GM12878 (cell line): ENCODE measurements at regions not wholly inside any gene's neighbourhood (a gene's known extent, or its start where the extent isn't known, plus 50 kb on each side); places are given as distances from the start of the nearest gene placed in this dataset.

Experiments
- ATAC-seq: fragments of 200-7000 bp; cut with Tn5 transposase; 3 replicates; pipeline ENCODE4 v1.9.1; 2020; ENCODE audit warnings: mild to moderate bottlenecking, moderate library complexity
- BruUV-seq: library from RNA; stranded (reverse); fragments of 400-500 nt; replicated peaks from 2 replicates; lab custom pipeline; 2021; lab: Mats Ljungman, UMichigan
- CTCF ChIA-PET: fragments of 300-600 bp; sonication (Branson Sonifier 250); formaldehyde crosslinking; extraction: SDS; loops from one replicate; lab custom pipeline; 2021; ENCODE audit warnings: inconsistent platforms; lab: Yijun Ruan, JAX
- POLR2A ChIA-PET: fragments of 350-600 bp; formaldehyde crosslinking; extraction: SDS; loops from one replicate; lab custom pipeline; 2021; ENCODE audit warnings: inconsistent platforms; lab: Charles Lee
- RAD21 ChIA-PET: fragments of 300-600 bp; sonication (Branson Sonifier 250); formaldehyde crosslinking; loops from one replicate; lab custom pipeline; 2023; ENCODE audit warnings: antibody characterized with exemption; ENCODE audit not compliant: unreplicated experiment; lab: Charles Lee
- SMC1A ChIA-PET: fragments of 300-600 bp; sonication (Branson Sonifier 250); formaldehyde crosslinking; loops from one replicate; lab custom pipeline; 2023; ENCODE audit not compliant: unreplicated experiment, uncharacterized antibody; lab: Charles Lee
- DNase-seq: peaks from one replicate; pipeline ENCODE4 v3.0.0-alpha.2; 2011; ENCODE audit warnings: low read depth, low spot score
- FAIRE-seq: peaks from 3 replicates; lab custom pipeline; 2011; peaks lifted over from hg19 to GRCh38; lab: Jason Lieb, UNC
- H2AFZ ChIP-seq: 2 replicates; pipeline ENCODE4 v1.6.0; 2011; ENCODE audit warnings: low read depth, low read length, control low read depth; ENCODE audit not compliant: control insufficient read depth
- H3K27ac ChIP-seq: 2 replicates; pipeline ENCODE4 v1.5.1; 2011; ENCODE audit warnings: control low read depth; ENCODE audit not compliant: control insufficient read depth, insufficient read depth
- H3K27me3 ChIP-seq, 2 experiments: replicated peaks in 1 of 2; 2 replicates each; pipeline versions ENCODE4 v1.6.0 to v1.6.1; 2011; ENCODE audit warnings: low read length in 1 of 2; ENCODE audit not compliant: control insufficient read depth in 2 of 2, insufficient read depth in 2 of 2
- H3K36me3 ChIP-seq, 2 experiments: 2 replicates each; pipeline ENCODE4 v1.5.1; 2011; ENCODE audit warnings: low read length in 1 of 2; ENCODE audit not compliant: control insufficient read depth in 2 of 2, insufficient read depth in 2 of 2
- H3K4me1 ChIP-seq: 2 replicates; pipeline ENCODE4 v1.6.1; 2011; ENCODE audit warnings: mild to moderate bottlenecking, low read length, moderate library complexity, mixed read lengths; ENCODE audit not compliant: control insufficient read depth, insufficient read depth
- H3K4me2 ChIP-seq: 2 replicates; pipeline ENCODE4 v1.6.0; 2011; ENCODE audit warnings: control low read depth; ENCODE audit not compliant: control insufficient read depth, insufficient read depth
- H3K4me3 ChIP-seq: fragments of 200-600 bp; sonication (generic); 2 replicates; pipeline ENCODE4 v1.5.1; 2016
- H3K79me2 ChIP-seq: 2 replicates; pipeline ENCODE4 v1.6.0; 2011; ENCODE audit warnings: low read length; ENCODE audit not compliant: control insufficient read depth, insufficient read depth
- H3K9ac ChIP-seq: 2 replicates; pipeline ENCODE4 v1.8.0; 2011; ENCODE audit warnings: low read length, control low read depth, mixed read lengths; ENCODE audit not compliant: control insufficient read depth, insufficient read depth
- H3K9me3 ChIP-seq: replicated peaks from 3 replicates; pipeline ENCODE4 v1.5.1; 2011; ENCODE audit warnings: mild to moderate bottlenecking, low read length; ENCODE audit not compliant: control insufficient read depth, insufficient read depth
- H4K20me1 ChIP-seq: 2 replicates; pipeline ENCODE4 v1.6.0; 2011; ENCODE audit not compliant: control insufficient read depth, insufficient read depth
- BHLHE40 ChIP-seq, 2 experiments: fragments of 450-650 bp in 1 of 2; IDR thresholded peaks; 2 replicates each; pipeline ENCODE4 v1.6.1; 2011 to 2017; ENCODE audit warnings: low read depth in 2 of 2, borderline replicate concordance in 1 of 2, improper control_type of control experiment in 1 of 2, low read length in 1 of 2, mild to moderate bottlenecking in 1 of 2
- CREM ChIP-seq: IDR thresholded peaks from 2 replicates; pipeline ENCODE4 v1.6.1; 2014; ENCODE audit warnings: antibody characterized with exemption, low read depth
- IRF5 ChIP-seq: fragments of 450-650 bp; IDR thresholded peaks from 2 replicates; pipeline ENCODE4 v1.6.1; 2017; ENCODE audit warnings: borderline replicate concordance
- MEF2A ChIP-seq: IDR thresholded peaks from 2 replicates; pipeline ENCODE4 v1.6.1; 2011; ENCODE audit warnings: low read depth, mild to moderate bottlenecking, low read length, moderate library complexity; ENCODE audit not compliant: insufficient read depth
- MYC ChIP-seq: IDR thresholded peaks from 2 replicates; pipeline ENCODE4 v1.6.1; 2011; ENCODE audit warnings: mild to moderate bottlenecking, low read length, moderate library complexity, inconsistent platforms; ENCODE audit not compliant: insufficient read depth, insufficient replicate concordance, insufficient read length, severe bottlenecking
- REST ChIP-seq: IDR thresholded peaks from 2 replicates; pipeline ENCODE4 v1.6.1; 2012; ENCODE audit warnings: mild to moderate bottlenecking, low read depth, low read length
- TAF1 ChIP-seq: IDR thresholded peaks from 2 replicates; pipeline ENCODE4 v1.6.1; 2011; ENCODE audit warnings: mild to moderate bottlenecking, low read depth, low read length, borderline replicate concordance
- ZBED1 ChIP-seq: IDR thresholded peaks from 2 replicates; pipeline ENCODE4 v1.6.1; 2016; ENCODE audit warnings: borderline replicate concordance
- WGBS: methylation state at CpG from one replicate; pipeline ENCODE4 v1.1.6; 2016; ENCODE audit warnings: low lambda C conversion rate; ENCODE audit not compliant: insufficient replicate concordance, insufficient coverage; ENCODE audit errors: missing lambda C conversion rate; 5-methylcytosine and 5-hydroxymethylcytosine counted together
- in situ Hi-C: fragments of 300-500 bp; cut with MboI; formaldehyde crosslinking; loops from 9 replicates; pipeline ENCODE4 v1.14.3; 2018; ENCODE audit warnings: mixed read lengths
- intact Hi-C: fragments of 100-400 bp; cut with micrococcal nuclease; formaldehyde crosslinking; loops from one replicate; pipeline ENCODE4 v1.14.2; 2022; ENCODE audit not compliant: unreplicated experiment
- TF ChIP-seq, protein P1 (sequence below): fragments of 450-650 bp; IDR thresholded peaks from 2 replicates; pipeline ENCODE4 v1.6.1; 2018; ENCODE audit warnings: borderline replicate concordance, mild to moderate bottlenecking; ENCODE audit not compliant: partially characterized antibody
- TF ChIP-seq, protein P2 (sequence below): IDR thresholded peaks from 2 replicates; pipeline ENCODE4 v1.6.1; 2012; ENCODE audit warnings: low read depth, low read length, improper control_type of control experiment
- TF ChIP-seq, protein P3 (sequence below): fragments of 450-650 bp; formaldehyde crosslinking; IDR thresholded peaks from 2 replicates; pipeline ENCODE4 v1.4.0; 2020; ENCODE audit warnings: mild to moderate bottlenecking, moderate library complexity

GRCh38 chr12:70068743-70069142 is 174.5 kb upstream of the CNOT2 start:
- no peak overlapping the region for H3K4me3 ChIP-seq
- TF ChIP-seq, protein P1, sequence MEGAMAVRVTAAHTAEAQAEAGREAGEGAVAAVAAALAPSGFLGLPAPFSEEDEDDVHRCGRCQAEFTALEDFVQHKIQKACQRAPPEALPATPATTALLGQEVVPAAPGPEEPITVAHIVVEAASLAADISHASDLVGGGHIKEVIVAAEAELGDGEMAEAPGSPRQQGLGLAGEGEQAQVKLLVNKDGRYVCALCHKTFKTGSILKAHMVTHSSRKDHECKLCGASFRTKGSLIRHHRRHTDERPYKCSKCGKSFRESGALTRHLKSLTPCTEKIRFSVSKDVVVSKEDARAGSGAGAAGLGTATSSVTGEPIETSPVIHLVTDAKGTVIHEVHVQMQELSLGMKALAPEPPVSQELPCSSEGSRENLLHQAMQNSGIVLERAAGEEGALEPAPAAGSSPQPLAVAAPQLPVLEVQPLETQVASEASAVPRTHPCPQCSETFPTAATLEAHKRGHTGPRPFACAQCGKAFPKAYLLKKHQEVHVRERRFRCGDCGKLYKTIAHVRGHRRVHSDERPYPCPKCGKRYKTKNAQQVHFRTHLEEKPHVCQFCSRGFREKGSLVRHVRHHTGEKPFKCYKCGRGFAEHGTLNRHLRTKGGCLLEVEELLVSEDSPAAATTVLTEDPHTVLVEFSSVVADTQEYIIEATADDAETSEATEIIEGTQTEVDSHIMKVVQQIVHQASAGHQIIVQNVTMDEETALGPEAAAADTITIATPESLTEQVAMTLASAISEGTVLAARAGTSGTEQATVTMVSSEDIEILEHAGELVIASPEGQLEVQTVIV, result no peak
- TF ChIP-seq TAF1, result no peak
- no peak for TF ChIP-seq REST
- no peak for TF ChIP-seq MYC
- TF ChIP-seq IRF5, result no peak
- TF ChIP-seq, protein P2, sequence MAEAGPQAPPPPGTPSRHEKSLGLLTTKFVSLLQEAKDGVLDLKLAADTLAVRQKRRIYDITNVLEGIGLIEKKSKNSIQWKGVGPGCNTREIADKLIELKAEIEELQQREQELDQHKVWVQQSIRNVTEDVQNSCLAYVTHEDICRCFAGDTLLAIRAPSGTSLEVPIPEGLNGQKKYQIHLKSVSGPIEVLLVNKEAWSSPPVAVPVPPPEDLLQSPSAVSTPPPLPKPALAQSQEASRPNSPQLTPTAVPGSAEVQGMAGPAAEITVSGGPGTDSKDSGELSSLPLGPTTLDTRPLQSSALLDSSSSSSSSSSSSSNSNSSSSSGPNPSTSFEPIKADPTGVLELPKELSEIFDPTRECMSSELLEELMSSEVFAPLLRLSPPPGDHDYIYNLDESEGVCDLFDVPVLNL, result no peak
- TF ChIP-seq, protein P3, sequence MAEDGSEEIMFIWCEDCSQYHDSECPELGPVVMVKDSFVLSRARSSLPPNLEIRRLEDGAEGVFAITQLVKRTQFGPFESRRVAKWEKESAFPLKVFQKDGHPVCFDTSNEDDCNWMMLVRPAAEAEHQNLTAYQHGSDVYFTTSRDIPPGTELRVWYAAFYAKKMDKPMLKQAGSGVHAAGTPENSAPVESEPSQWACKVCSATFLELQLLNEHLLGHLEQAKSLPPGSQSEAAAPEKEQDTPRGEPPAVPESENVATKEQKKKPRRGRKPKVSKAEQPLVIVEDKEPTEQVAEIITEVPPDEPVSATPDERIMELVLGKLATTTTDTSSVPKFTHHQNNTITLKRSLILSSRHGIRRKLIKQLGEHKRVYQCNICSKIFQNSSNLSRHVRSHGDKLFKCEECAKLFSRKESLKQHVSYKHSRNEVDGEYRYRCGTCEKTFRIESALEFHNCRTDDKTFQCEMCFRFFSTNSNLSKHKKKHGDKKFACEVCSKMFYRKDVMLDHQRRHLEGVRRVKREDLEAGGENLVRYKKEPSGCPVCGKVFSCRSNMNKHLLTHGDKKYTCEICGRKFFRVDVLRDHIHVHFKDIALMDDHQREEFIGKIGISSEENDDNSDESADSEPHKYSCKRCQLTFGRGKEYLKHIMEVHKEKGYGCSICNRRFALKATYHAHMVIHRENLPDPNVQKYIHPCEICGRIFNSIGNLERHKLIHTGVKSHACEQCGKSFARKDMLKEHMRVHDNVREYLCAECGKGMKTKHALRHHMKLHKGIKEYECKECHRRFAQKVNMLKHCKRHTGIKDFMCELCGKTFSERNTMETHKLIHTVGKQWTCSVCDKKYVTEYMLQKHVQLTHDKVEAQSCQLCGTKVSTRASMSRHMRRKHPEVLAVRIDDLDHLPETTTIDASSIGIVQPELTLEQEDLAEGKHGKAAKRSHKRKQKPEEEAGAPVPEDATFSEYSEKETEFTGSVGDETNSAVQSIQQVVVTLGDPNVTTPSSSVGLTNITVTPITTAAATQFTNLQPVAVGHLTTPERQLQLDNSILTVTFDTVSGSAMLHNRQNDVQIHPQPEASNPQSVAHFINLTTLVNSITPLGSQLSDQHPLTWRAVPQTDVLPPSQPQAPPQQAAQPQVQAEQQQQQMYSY (CRISPR knock-in tag), result no peak
- TF ChIP-seq CREM, result no peak
- no peak for TF ChIP-seq BHLHE40 (IDR thresholded peaks at IDR 0.05; ENCODE audit: borderline replicate concordance in 1 of 2, low read depth in 2 of 2, low read length in 1 of 2)
- no peak for TF ChIP-seq ZBED1
- TF ChIP-seq MEF2A, result no peak

More at GRCh38 chr12:70068743-70069142, 174.5 kb upstream of the CNOT2 start:
- Histone ChIP-seq H3K4me1 (no peaks in the 10 kb centered on the region), H4K20me1 (no peaks in the 10 kb centered on the region), H3K27me3 (no peaks in the 10 kb centered on the region), H3K9me3 (no peaks in the 10 kb centered on the region), H3K36me3 (no peaks in the 10 kb centered on the region), H3K4me2 (no peak overlapping the region), H2AFZ (no peak overlapping the region), H3K9ac (no peak overlapping the region), H3K79me2 (no peaks in the 10 kb centered on the region), H3K27ac (no peak overlapping the region)
- no peak for DNase-seq
- WGBS, result 20% methylated on average over 2 of the region's 2 CpGs
- intact Hi-C loops, result no loop called here
- CTCF ChIA-PET, result no interaction called here
- SMC1A ChIA-PET, result no interaction called here
- FAIRE-seq, result no peak
- in situ Hi-C loops, result no loop called here
- POLR2A ChIA-PET, result no interaction called here
- peak; percentile 41; the same call in 1 of the 3 replicates for ATAC-seq
- RAD21 ChIA-PET, result no interaction called here
- no TSS peak for BruUV-seq
